Erythroblast (primary cell): ENCODE measurements at regions not wholly inside any gene's neighbourhood (a gene's known extent, or its start where the extent isn't known, plus 50 kb on each side); places are given as distances from the start of the nearest gene placed in this dataset.

Experiments used
- GATA1 ChIP-seq: IDR thresholded peaks from 2 replicates; pipeline ENCODE4 v1.6.1; 2011; ENCODE audit warnings: low read depth, mild to moderate bottlenecking, control low read depth, low read length, moderate library complexity
- POLR2A ChIP-seq: IDR thresholded peaks from 2 replicates; pipeline ENCODE4 v1.6.1; 2011; ENCODE audit warnings: mild to moderate bottlenecking, low read length

- TF ChIP-seq POLR2A, result no peak
- no peak for TF ChIP-seq GATA1
Observed at GRCh38 chr10:55519264-55519663, 718.2 kb upstream of the PCDH15 start.
